ENCODE measurements at regions not wholly inside any gene's neighbourhood (a gene's known extent, or its start where the extent isn't known, plus 50 kb on each side); places are given as distances from the start of the nearest gene placed in this dataset.

GRCh38 chr16:22727285-22728166, 86.4 kb upstream of the HS3ST2 start:
- Histone ChIP-seq H3K79me2 (ENCODE audit: low read depth) (no peaks in the 10 kb centered on the region), H3K4me2 (no peak overlapping the region), H3K9me3 (ENCODE audit: insufficient read depth, low read depth) (no peaks in the 10 kb centered on the region), H3K27ac (no peak overlapping the region), H4K20me1 (ENCODE audit: insufficient read depth) (no peaks in the 10 kb centered on the region), H3K9me2 (ENCODE audit: insufficient read depth) (no peaks in the 10 kb centered on the region), H3K4me3 (no peak overlapping the region), H3K36me3 (ENCODE audit: low read depth) (no peaks in the 10 kb centered on the region), H3K4me1 (replicated peaks; ENCODE audit: insufficient read depth) (no peaks in the 10 kb centered on the region), H2AFZ (no peak overlapping the region), H3F3A (ENCODE audit: insufficient read depth, low read depth) (no peaks in the 10 kb centered on the region; the same call in 1 of the 2 replicates), H3K27me3 (ENCODE audit: insufficient read depth, low read depth) (no peaks in the 10 kb centered on the region)
- no peak for DNase-seq
- no peak for TF ChIP-seq CTCF (conservative IDR thresholded peaks at IDR 0.05)
- TF ChIP-seq EZH2 (IDR thresholded peaks at IDR 0.05; ENCODE audit: low read depth) = no peak
- no TSS peak for BruUV-seq (replicated peaks)
- intact Hi-C loops (cut with micrococcal nuclease; ENCODE audit: unreplicated experiment) = no loop called here
- ChIA-PET CTCF (no interaction called here), POLR2A (ENCODE audit: unreplicated experiment) (no interaction called here)

DNA sequence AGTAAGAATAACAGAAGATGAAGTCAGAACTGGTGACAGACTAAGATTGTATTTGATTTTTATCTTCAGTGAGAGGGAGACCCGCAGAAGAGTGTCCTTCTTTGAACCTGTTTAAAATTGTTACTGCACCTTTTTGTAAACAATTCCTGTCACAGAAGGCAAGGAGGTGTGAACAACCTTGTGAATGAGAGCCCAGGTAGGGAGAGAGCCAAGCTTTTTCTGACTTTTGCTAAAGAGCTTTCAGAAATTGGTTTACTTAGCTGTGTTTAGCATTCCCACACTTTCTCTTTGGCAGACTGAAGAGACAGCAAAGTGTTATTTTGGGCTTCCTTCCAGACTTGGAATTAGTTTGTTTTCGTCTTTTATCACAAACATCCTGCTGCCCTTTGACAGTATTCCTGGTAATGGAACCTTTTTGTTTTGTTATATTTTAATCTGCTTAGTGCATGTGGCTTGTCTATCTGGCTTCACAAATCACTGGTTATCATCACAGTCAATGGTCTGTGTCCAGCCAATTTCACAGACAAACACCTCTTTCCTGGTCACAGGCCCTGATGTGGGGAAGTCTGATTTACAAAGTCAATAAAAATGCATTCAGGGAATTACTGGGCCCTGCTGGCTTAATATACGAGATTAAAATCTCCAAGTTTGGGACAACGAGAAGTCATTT, 85.7 kb upstream of the HS3ST2 start:
- Histone ChIP-seq H3K4me3 (no peak overlapping the region), H3K9me2 (ENCODE audit: insufficient read depth) (no peaks in the 10 kb centered on the region), H3K4me1 (replicated peaks; ENCODE audit: insufficient read depth) (no peaks in the 10 kb centered on the region), H3K27ac (no peak overlapping the region), H4K20me1 (ENCODE audit: insufficient read depth) (no peaks in the 10 kb centered on the region), H3F3A (ENCODE audit: insufficient read depth, low read depth) (no peaks in the 10 kb centered on the region; the same call in 1 of the 2 replicates), H3K4me2 (no peak overlapping the region), H3K9me3 (ENCODE audit: insufficient read depth, low read depth) (no peaks in the 10 kb centered on the region), H2AFZ (no peak overlapping the region), H3K36me3 (ENCODE audit: low read depth) (no peaks in the 10 kb centered on the region), H3K27me3 (ENCODE audit: insufficient read depth, low read depth) (no peaks in the 10 kb centered on the region), H3K79me2 (ENCODE audit: low read depth) (no peaks in the 10 kb centered on the region)
- intact Hi-C loops (cut with micrococcal nuclease; ENCODE audit: unreplicated experiment) = no loop called here
- no TSS peak for BruUV-seq (replicated peaks)
- POLR2A ChIA-PET (ENCODE audit: unreplicated experiment) = no interaction called here
- no peak for DNase-seq
- TF ChIP-seq CTCF (conservative IDR thresholded peaks at IDR 0.05) = no peak
- no peak for TF ChIP-seq EZH2 (IDR thresholded peaks at IDR 0.05; ENCODE audit: low read depth)
- CTCF ChIA-PET = no interaction called here

GRCh38 chr16:22732400-22732799, 81.6 kb upstream of the HS3ST2 start:
- TF ChIP-seq CTCF (conservative IDR thresholded peaks at IDR 0.05) = no peak
- no peak for TF ChIP-seq EZH2 (IDR thresholded peaks at IDR 0.05; ENCODE audit: low read depth)
- ChIA-PET POLR2A (ENCODE audit: unreplicated experiment) (no interaction called here), CTCF (no interaction called here)
- no peaks in the 10 kb centered on the region for H3K4me1 ChIP-seq (replicated peaks; ENCODE audit: insufficient read depth)
- no peaks in the 10 kb centered on the region for H3K9me2 ChIP-seq (ENCODE audit: insufficient read depth)
- H3K4me3 ChIP-seq = no peak overlapping the region
- no peaks in the 10 kb centered on the region; the same call in 1 of the 2 replicates for H3F3A ChIP-seq (ENCODE audit: insufficient read depth, low read depth)
- no peak overlapping the region for H3K4me2 ChIP-seq
- no peaks in the 10 kb centered on the region for H4K20me1 ChIP-seq (ENCODE audit: insufficient read depth)
- no peaks in the 10 kb centered on the region for H3K27me3 ChIP-seq (ENCODE audit: insufficient read depth, low read depth)
- DNase-seq = no peak
- intact Hi-C loops (cut with micrococcal nuclease; ENCODE audit: unreplicated experiment) = no loop called here
- H3K27ac ChIP-seq = no peak overlapping the region
- no peaks in the 10 kb centered on the region for H3K9me3 ChIP-seq (ENCODE audit: insufficient read depth, low read depth)
- BruUV-seq (replicated peaks) = no TSS peak
- no peaks in the 10 kb centered on the region for H3K36me3 ChIP-seq (ENCODE audit: low read depth)
- no peak overlapping the region for H2AFZ ChIP-seq
- no peaks in the 10 kb centered on the region for H3K79me2 ChIP-seq (ENCODE audit: low read depth)
